ENCODE measurements at regions not wholly inside any gene's neighbourhood (a gene's known extent, or its start where the extent isn't known, plus 50 kb on each side); places are given as distances from the start of the nearest gene placed in this dataset.
"Not testable (repeated sequence)": the region's sequence is repeated elsewhere in the genome, so short reads cannot be mapped to it uniquely, and the experiment has no call there.

DNA sequence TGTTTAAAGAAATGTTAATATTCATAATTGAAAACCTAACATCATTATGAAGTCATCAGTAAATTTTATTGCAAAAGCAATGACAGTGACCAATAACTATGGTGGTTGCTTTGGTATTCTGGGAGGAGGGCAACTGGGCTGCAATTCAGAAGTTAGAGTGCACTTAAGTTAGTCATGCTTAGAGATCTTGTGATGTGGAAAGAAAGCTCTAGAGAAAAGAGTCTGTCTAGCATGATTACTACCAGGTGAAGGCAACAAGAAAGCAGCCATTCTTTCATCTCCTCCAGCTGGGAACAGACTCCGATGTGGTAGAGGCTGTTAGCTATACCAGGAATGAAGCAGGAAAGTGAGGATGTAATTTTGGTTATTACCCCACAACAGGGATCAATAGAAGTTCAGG lies 625.6 kb downstream of the SI start:
- ATAC-seq: no peak
- no peaks in the 10 kb centered on the region for H3K27me3 Mint-ChIP-seq (ENCODE audit: low read depth)
- H3K9me3 Mint-ChIP-seq (ENCODE audit: insufficient read depth): no peaks in the 10 kb centered on the region
- POLR2A ChIA-PET: no interaction called here
- no peak overlapping the region for H3K4me3 Mint-ChIP-seq
- CTCF ChIA-PET: no interaction called here
- no peak overlapping the region for H3K27ac Mint-ChIP-seq
- no peaks in the 10 kb centered on the region for H3K36me3 Mint-ChIP-seq (ENCODE audit: low read depth)
- no peaks in the 10 kb centered on the region for H3K4me1 Mint-ChIP-seq (ENCODE audit: low read depth)
- DNase-seq: no peak

DNA sequence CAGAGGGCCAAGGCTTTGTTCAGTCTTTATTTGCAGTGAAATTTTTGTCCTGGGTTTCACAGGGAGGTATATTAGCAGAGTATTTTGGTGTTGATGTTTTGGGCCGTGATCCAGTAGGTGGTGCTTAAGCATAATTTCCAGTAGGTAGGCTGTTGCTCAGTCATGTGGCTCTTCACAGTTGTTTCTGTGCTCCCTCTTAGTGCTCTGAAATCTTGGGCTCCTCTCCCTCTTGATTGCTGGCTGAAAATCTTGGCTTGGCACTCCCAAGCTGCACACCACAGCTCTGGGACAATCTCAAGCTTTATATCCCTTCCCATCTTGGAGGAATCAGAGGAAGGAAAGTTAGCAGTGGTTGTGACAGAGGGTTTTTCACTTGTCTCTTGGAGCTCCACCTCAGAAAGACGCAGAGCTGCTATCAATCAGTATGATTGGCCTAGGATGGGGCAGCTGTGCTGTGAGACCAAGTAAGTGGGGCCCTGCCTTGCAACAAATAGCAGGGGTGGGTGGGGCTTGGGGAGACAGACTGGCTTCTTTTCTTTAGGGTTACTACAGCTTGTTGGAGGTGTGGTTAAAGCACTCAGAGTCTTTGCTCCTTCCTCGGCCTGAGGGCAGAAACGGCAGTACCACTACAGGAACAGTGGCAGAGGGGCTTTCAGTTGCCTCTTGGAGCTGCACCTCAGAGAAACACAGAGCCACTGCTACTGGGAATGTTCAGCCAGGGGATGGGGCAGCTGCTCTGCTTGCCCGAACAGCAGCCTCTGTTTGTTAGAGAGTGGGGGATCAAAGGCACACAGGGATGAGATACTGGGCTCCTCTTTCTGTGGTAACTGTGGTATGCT lies 627.0 kb downstream of the SI start:
- POLR2A ChIA-PET: no interaction called here
- peaks cover 3% of the 10 kb centered on the region for H3K9me3 Mint-ChIP-seq (ENCODE audit: insufficient read depth)

DNA sequence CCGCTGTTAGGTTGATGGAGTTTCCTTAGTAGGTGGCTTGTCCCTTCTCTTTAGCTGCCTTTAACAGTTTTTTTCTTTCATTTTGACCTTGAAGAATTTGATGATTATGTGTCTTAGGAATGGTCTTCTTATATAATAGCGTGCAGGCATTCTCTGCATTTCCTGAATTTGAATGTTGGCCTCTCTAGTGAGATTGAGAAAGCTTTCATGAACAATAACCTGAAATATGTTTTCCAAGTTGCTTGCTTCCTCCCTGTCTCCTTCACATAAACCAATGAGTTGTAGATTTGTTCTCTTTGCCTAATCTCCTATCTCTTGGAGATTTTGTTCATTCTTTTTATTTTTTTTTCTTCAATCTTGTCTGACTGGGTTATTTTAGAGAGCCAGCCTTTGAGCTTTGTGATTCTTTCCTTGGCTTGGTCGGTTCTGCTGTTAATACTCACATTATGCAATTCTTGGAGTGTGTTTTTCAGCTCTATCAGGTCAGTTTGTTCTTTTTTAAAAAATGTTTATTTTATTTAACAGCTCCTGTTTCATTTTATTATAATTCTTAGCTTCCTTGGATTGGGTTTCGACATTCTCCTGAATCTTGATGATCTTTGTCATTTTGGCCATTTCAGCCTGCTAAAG lies 627.9 kb downstream of the SI start:
- Mint-ChIP-seq H3K27ac (no peak overlapping the region), H3K4me1 (ENCODE audit: low read depth) (no peaks in the 10 kb centered on the region), H3K4me3 (no peak overlapping the region), H3K36me3 (ENCODE audit: low read depth) (no peaks in the 10 kb centered on the region), H3K9me3 (ENCODE audit: insufficient read depth) (peaks cover 11% of the 10 kb centered on the region), H3K27me3 (ENCODE audit: low read depth) (no peaks in the 10 kb centered on the region)
- ChIA-PET CTCF (no interaction called here), POLR2A (no interaction called here)
- no peak for ATAC-seq
- DNase-seq: no peak

More for the DNA sequence above, 627.0 kb downstream of the SI start:
- CTCF ChIA-PET: no interaction called here
- ATAC-seq (no peak), DNase-seq (no peak)
- Mint-ChIP-seq H3K4me1 (ENCODE audit: low read depth) (no peaks in the 10 kb centered on the region), H3K27ac (no peak overlapping the region), H3K27me3 (ENCODE audit: low read depth) (no peaks in the 10 kb centered on the region), H3K4me3 (no peak overlapping the region), H3K36me3 (ENCODE audit: low read depth) (no peaks in the 10 kb centered on the region)

DNA sequence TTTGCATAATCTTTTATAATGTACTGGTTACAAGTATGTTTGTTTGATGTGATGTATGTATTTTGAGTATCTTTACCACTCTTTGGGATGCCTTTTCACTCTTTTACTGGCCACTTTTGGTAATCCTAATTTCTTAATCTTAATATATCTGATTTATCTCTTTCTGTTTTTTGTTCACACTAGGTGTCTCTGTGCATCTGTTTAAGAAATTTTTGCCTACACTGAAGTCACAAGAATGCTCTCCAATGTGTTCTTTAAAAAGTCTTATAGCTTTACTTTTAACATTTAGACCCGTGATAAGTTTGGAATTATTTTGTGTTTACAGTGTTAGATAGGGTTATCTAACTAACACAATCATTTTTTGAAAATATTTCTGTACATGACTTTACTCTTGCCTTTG lies 659.1 kb downstream of the SI start:
- CTCF ChIA-PET: no interaction called here

DNA sequence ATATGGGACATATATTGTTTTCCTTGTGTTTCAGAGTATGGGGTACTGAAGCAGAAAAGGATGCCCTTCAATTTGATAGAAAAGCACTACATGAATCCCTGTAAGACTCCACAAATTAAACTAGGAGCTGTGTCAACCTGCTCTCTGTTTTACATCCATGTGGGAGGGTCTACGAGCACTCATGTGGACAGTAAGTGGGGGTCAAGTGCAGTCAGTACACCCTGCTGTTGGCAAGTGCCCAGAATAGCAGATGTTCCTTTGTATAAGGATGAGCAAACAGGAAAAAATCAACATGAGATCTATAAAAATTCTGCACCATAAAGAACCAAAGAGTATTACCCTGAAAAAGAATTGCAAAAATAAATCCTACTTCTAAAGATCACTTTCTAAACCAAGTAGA lies 659.9 kb downstream of the SI start:
- ATAC-seq (no peak), DNase-seq (no peak)
- H3K4me1 Mint-ChIP-seq (ENCODE audit: low read depth): no peaks in the 10 kb centered on the region
- no peak overlapping the region for H3K27ac Mint-ChIP-seq
- no peak overlapping the region for H3K4me3 Mint-ChIP-seq
- CTCF ChIA-PET: no interaction called here
- H3K36me3 Mint-ChIP-seq (ENCODE audit: low read depth): no peaks in the 10 kb centered on the region
- H3K27me3 Mint-ChIP-seq (ENCODE audit: low read depth): no peaks in the 10 kb centered on the region
- H3K9me3 Mint-ChIP-seq (ENCODE audit: insufficient read depth): peaks cover 10% of the 10 kb centered on the region
- POLR2A ChIA-PET: no interaction called here

More for the DNA sequence above, 659.1 kb downstream of the SI start:
- ATAC-seq (no peak), DNase-seq (no peak)
- H3K36me3 Mint-ChIP-seq (ENCODE audit: low read depth): no peaks in the 10 kb centered on the region
- POLR2A ChIA-PET: no interaction called here
- peaks cover 9% of the 10 kb centered on the region for H3K9me3 Mint-ChIP-seq (ENCODE audit: insufficient read depth)
- no peak overlapping the region for H3K27ac Mint-ChIP-seq
- no peak overlapping the region for H3K4me3 Mint-ChIP-seq
- no peaks in the 10 kb centered on the region for H3K4me1 Mint-ChIP-seq (ENCODE audit: low read depth)
- no peaks in the 10 kb centered on the region for H3K27me3 Mint-ChIP-seq (ENCODE audit: low read depth)

DNA sequence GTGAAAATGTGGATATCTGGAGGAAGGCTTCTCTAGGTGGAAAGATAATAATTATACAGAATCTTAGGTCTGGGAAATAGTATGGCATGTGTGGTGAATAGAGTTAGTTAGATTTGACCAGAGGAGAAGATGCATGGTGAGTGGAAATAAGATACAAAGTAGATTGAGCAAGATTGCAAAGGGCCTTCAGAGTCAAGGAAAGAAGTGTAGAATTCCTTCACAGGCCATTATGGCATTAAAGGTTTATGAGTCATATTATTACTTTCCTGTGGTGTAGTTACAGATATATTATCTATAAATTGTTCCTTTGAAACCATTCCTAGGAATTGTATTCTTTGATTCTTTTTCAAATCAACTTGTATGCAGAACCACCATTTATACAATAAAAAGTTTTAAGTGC lies 660.3 kb downstream of the SI start:
- Mint-ChIP-seq H3K4me1 (ENCODE audit: low read depth) (no peaks in the 10 kb centered on the region), H3K27ac (no peak overlapping the region), H3K4me3 (no peak overlapping the region), H3K36me3 (ENCODE audit: low read depth) (no peaks in the 10 kb centered on the region), H3K9me3 (ENCODE audit: insufficient read depth) (peaks cover 14% of the 10 kb centered on the region), H3K27me3 (ENCODE audit: low read depth) (no peaks in the 10 kb centered on the region)
- ChIA-PET CTCF (no interaction called here), POLR2A (no interaction called here)
- ATAC-seq: no peak
- DNase-seq: no peak

DNA sequence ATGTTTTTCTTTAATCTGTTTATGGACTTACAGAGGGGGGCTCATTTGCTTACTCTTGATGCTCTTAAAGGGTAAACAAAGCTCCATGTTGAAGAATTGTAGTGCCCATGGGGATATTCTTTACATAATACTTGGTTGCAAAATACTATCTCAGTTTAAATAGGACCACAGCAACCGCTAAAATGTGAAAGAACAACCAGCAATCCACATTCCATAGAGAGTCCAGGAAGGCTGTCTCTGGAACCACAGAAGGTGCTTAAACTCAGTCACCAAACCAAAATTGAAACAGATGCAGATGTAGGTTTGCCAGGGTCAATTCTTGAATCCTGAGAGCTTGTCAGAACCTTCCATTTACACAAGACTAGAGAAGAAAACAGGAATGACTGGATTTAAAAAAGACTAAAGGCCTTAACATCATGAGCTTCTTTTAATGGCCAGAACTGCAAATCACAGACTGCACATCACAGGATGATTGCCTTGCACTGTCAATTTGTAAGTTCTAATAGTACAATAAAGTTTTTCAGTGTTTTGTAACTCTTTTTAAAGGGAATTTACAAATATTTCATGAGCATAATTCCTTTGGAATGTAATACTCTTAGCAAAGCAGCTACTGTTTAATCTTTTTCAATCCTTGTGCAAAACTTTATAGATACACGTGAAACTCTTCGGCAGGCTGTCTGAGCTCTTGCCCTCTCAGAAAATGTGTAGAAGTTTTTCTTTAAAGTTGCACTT lies 661.6 kb downstream of the SI start:
- Mint-ChIP-seq H3K4me1 (ENCODE audit: low read depth) (no peaks in the 10 kb centered on the region), H3K27me3 (ENCODE audit: low read depth) (no peaks in the 10 kb centered on the region), H3K9me3 (ENCODE audit: insufficient read depth) (peaks cover 20% of the 10 kb centered on the region), H3K4me3 (no peak overlapping the region), H3K27ac (no peak overlapping the region), H3K36me3 (ENCODE audit: low read depth) (no peaks in the 10 kb centered on the region)
- POLR2A ChIA-PET: no interaction called here
- CTCF ChIA-PET: no interaction called here
- DNase-seq (no peak), ATAC-seq (no peak)

DNA sequence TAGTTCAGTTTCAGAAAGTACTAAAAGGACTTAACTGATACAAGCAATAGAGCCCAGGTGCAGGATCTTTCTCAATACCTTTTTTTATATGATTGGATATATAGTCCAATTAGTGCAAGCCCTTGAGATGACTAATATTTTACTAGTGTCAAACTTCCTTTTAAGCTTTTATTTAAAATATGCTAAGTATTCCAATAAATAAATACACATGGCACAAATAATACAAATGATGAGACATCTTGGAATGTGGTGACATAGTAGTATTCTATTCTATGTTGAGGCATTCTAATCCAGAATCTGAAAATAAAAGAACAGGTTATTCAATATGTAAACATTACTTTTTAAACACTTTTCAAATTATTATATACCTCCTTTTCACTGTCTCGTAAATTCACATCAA lies 670.0 kb downstream of the SI start:
- H3K9me3 Mint-ChIP-seq (ENCODE audit: insufficient read depth): peaks cover 13% of the 10 kb centered on the region
- DNase-seq (no peak), ATAC-seq (no peak)
- H3K4me3 Mint-ChIP-seq: no peak overlapping the region
- no peaks in the 10 kb centered on the region for H3K27me3 Mint-ChIP-seq (ENCODE audit: low read depth)
- H3K4me1 Mint-ChIP-seq (ENCODE audit: low read depth): no peaks in the 10 kb centered on the region
- no peaks in the 10 kb centered on the region for H3K36me3 Mint-ChIP-seq (ENCODE audit: low read depth)
- ChIA-PET POLR2A (no interaction called here), CTCF (no interaction called here)
- no peak overlapping the region for H3K27ac Mint-ChIP-seq

DNA sequence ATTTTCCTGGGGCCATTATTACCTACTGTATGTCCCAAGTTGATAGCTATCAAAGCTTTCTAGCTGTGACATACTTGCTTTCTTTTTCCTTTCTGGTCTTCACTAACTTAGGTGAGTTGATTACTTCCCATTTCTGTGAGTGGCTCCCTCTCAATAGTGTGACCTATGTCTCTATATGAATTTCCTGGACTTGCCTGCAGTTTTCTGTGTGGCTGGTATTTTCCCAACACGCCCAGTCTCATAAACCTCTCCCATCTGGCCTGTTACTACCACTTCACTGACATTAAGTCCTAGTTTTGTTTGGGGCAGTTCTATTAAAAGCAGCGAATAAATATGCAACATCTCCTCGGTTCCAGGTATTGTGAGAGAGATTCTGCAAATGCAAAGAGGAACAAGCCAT lies 671.2 kb downstream of the SI start:
- Mint-ChIP-seq H3K9me3 (ENCODE audit: insufficient read depth) (peaks cover 10% of the 10 kb centered on the region), H3K4me3 (no peak overlapping the region), H3K4me1 (ENCODE audit: low read depth) (no peaks in the 10 kb centered on the region), H3K36me3 (ENCODE audit: low read depth) (no peaks in the 10 kb centered on the region), H3K27ac (no peak overlapping the region), H3K27me3 (ENCODE audit: low read depth) (no peaks in the 10 kb centered on the region)
- ChIA-PET POLR2A (no interaction called here), CTCF (no interaction called here)
- no peak for DNase-seq
- no peak for ATAC-seq

DNA sequence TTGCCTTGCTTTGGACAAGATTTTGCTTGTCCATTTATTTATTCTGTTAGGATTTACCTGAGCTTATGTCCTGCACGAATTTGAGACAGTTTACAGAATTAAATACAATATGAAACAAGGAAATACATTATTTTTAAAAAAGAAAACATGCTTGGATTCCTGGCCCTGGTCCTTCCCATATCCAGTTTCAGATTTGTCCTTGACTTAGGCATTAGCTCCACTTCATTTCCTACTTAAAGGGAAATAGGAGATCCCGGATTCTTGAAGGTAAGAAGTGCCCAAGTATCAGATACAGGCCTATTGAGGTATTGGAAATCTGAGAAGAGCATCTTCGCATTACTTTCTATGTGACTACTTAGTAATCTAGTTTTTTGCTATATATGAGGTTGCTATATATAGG lies 672.0 kb downstream of the SI start:
- H3K27ac Mint-ChIP-seq: no peak overlapping the region
- POLR2A ChIA-PET: no interaction called here
- H3K4me3 Mint-ChIP-seq: no peak overlapping the region
- H3K27me3 Mint-ChIP-seq (ENCODE audit: low read depth): no peaks in the 10 kb centered on the region
- no peaks in the 10 kb centered on the region for H3K4me1 Mint-ChIP-seq (ENCODE audit: low read depth)
- peaks cover 10% of the 10 kb centered on the region for H3K9me3 Mint-ChIP-seq (ENCODE audit: insufficient read depth)
- DNase-seq: no peak
- no peaks in the 10 kb centered on the region for H3K36me3 Mint-ChIP-seq (ENCODE audit: low read depth)
- CTCF ChIA-PET: no interaction called here
- ATAC-seq: no peak

DNA sequence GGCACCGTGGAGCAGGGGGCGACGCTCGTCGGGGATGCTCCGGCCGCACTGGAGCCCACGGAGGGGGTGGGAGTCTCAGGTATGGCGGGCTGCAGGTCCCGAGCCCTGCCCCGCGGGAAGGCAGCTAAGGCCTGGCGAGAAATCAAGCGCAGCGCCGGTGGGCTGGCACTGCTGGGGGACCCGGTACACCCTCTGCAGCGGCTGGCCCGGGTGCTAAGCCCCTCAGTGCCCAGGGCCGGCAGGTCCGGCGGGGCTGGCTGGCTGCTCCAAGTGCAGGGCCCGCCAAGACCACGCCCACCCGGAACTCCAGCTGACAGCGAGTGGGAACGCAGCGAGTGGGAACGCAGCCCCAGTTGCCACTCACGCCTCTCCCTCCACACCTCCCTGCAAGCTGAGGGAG lies 676.4 kb downstream of the SI start:
- no peak for DNase-seq
- ChIA-PET CTCF (no interaction called here), POLR2A (no interaction called here)
- Mint-ChIP-seq H3K27me3 (ENCODE audit: low read depth) (no peaks in the 10 kb centered on the region), H3K4me1 (ENCODE audit: low read depth) (no peaks in the 10 kb centered on the region), H3K36me3 (ENCODE audit: low read depth) (no peaks in the 10 kb centered on the region), H3K4me3 (no peak overlapping the region), H3K27ac (no peak overlapping the region), H3K9me3 (ENCODE audit: insufficient read depth) (peaks cover 10% of the 10 kb centered on the region)
- no peak for ATAC-seq

DNA sequence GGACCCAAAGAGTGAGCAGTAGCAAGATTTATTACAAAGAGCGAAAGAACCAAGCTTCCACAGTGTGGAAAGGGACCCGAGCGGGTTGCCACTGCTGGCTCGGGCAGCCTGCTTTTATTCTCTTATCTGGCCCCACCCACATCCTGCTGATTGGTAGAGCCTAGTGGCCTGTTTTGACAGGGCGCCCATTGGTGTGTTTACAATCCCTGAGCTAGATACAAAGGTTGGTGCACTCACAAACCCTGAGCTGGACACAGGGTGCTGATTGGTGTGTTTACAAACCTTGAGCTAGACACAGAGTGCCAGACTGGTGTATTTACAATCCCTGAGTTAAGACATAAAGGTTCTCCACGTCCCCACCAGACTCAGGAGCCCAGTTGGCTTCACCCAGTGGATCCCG lies 676.9 kb downstream of the SI start:
- H3K4me1 Mint-ChIP-seq (ENCODE audit: low read depth); DNase-seq; ATAC-seq; CTCF ChIA-PET; H3K4me3 Mint-ChIP-seq; H3K36me3 Mint-ChIP-seq (ENCODE audit: low read depth); POLR2A ChIA-PET; H3K27ac Mint-ChIP-seq; H3K27me3 Mint-ChIP-seq (ENCODE audit: low read depth): not testable (repeated sequence)
- H3K9me3 Mint-ChIP-seq (ENCODE audit: insufficient read depth): peaks cover 12% of the 10 kb centered on the region

All from activated CD8-positive, alpha-beta T cell treated with anti-CD3 and anti-CD28 coated beads, Interleukin-2, amount 10 ng/mL, durations not matched to agents 7 days and 5 days (primary cell).